Left forelimb (tissue), 1 donor: ENCODE measurements at regions not wholly inside any gene's neighbourhood (a gene's known extent, or its start where the extent isn't known, plus 50 kb on each side); places are given as distances from the start of the nearest gene placed in this dataset.
"Not testable (repeated sequence)": the region's sequence is repeated elsewhere in the genome, so short reads cannot be mapped to it uniquely, and the experiment has no call there.

Source experiments
- DNase-seq: peaks from one replicate; pipeline ENCODE4 v3.0.0-alpha.2; 2018; ENCODE audit warnings: low spot score

DNA sequence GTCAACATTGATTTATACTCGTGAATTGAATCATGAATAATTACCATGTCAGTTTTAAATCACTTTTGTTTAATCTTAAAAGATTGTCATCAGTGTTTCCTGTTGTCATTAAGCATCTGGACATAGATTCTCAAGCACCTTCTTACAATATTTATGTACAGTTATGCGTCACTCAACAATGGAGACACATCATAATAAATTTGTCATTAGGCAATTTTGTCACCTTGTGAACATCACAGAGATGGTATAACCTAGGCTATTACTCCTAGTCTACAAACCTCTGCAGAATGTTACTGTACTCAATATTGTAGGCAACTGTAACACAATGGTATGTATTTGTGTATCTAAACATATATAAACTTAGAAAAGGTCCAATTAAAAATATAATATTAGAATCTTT lies 2130.9 kb upstream of the PCDH20 start:
- DNase-seq, result no peak

DNA sequence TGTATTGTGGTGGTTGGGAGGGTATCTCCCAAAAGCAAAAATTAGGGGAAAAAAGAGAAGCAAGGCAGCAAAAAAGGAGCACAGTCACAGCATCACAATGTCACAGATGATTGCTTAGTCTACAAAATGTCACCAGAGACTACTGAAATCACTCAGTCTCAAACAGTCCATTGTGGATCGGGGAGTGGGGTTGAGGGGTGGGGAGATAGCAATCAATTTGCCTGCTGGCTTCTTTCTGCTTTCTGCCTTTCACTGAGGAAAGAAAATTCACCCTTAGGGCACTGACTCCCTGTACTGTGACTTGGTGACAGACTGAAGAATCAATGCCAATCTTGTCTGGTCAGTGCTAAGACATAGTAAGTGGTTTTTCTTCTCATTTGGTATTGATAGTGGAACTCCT lies 2127.1 kb upstream of the PCDH20 start:
- DNase-seq, result no peak

DNA sequence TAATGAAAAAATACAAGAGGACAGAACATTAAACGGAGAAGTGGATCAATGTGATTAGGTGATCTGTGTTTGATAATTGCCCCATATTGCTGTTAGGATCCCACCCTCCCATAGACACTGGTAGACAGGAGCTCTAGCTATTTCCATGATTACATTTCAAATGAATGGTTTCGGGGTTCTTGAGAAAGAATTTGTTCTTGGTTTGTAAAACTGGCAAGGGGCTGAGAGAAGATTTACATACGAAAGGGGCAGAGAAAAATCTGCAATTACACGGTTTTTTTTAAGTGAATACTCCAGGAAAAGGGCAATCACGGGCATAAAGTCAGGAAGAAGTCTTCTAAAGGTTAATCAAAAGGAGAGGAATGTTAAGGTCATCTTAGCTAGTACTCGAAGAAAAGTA lies 2125.7 kb upstream of the PCDH20 start:
- no peak for DNase-seq

DNA sequence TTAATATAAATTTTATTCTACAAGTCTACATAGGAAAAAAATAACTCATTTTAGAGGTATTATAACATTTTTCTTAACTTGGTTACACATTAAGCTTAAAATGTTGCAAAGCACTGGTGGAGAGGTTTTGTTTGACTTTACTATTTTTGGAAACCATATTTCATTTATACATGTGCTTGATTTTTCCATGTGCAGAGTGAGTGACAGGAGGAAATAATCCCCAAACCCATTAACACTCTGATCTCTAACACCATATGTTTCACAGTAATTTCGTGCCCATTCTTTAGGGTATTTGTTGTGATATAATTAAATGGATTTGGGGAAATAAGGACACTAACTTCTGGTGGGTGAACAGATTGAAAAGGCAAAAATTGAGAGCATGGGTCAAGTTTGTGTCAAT lies 2124.4 kb upstream of the PCDH20 start:
- no peak for DNase-seq

DNA sequence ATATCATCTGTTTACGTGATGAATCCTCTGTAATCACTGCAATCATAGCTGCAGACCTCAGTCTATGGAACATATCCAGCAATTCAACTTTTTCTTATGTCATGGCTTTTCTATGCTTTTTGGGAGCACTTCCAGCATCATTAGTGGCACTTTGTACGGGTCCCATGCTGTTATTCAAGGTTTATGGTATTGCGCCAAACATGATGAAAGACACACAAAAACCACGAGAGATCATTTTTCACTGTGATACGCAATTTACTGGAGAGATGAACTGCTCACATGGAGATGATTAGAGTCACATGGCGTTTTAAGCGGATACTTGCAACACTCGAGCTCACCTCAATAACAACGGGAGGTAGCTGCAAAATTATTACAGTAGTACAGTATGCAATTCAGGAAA lies 2101.7 kb upstream of the PCDH20 start:
- DNase-seq, result no peak

DNA sequence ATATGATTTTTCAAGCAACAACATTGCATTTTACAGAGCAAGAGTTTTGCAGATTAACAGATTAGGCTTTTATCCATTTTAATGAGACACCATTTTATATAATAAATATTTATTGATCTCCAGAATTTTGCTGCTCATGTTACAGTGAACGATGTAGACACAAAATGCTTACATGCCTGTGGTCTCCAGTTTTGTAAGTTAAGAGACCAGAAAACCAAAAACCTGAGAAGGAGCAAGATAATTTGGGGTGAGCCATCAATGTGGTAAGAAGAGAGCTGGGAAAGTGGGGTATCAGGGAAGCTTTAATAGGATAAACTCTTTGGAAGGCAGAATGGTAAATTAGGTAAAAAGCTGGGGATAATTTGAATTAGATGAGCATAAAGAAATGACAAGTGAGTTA lies 2100.5 kb upstream of the PCDH20 start:
- DNase-seq, result no peak

DNA sequence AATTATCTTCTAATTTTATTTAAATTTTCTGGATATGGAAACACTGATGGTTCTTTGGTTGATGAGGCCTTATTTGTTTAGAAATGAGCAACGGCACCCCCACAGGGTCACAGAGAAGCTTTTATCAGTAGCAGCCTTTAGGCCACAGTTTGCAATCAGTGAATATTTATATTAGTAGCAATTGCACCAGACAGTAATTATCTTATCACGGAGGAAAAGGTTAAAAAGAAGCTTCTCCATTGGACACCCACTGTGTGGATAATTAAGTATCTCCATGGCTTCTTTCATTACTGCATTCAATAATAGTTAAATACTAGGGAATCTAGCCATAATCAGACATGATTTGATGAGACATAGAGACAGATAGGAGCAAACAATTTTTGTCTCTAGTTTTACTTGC lies 2099.2 kb upstream of the PCDH20 start:
- no peak for DNase-seq

DNA sequence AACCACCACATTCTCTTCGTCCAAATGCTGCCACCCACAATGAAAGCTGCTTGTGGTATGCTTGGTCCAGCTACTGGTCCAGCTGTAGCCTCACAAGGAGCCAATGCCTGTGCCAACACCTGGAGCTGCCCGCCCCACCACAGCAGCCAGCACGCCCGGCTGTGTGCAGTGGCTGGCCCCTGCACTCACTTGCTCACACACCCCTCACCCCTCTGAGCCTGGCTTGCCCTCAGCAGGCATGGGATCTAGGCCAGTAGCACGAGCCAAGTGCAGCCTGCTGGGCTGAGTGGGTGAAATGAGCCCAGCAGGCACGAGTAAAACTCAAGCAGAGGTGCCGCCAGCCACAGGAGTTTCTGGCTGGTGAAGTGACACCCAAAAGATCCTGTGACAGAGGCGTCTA lies 2096.4 kb upstream of the PCDH20 start:
- no peak for DNase-seq

DNA sequence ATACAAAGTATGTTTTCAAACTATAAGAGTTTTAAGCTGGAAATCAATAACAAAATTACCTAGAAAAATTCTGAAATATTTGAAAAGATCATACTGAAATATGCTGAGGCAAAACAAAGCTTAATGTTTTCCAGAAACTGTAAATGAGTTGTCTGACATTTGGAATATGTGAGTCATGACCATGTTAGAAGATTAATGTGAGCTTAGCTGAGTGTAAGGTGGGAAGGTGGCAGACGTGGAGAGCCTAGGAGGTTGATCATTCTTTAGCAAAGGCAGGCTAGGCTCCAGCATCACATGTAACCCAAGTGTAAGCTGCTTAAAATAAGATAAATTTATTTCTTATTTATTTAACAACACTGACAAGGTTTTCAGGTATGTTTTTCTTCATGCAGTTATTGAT lies 2086.1 kb upstream of the PCDH20 start:
- no peak for DNase-seq

DNA sequence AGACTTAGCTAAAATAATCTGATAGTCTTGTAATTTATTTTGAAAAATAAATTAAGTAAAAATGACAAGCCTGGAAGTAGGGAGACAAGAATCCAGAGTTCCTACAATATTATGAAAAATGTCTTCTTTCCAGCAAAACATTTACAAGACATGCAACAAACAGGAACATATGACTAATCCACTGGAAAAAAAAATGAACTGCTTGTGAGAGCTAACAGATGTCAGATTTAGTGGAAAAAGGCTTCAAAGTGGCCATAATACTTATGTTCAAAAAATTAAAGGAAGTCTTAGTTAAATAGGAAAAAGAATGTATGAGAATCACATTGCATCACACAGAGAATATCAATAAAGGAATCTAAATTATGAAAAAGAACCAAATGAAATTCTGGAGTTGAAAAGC lies 2082.0 kb upstream of the PCDH20 start:
- DNase-seq, result no peak

DNA sequence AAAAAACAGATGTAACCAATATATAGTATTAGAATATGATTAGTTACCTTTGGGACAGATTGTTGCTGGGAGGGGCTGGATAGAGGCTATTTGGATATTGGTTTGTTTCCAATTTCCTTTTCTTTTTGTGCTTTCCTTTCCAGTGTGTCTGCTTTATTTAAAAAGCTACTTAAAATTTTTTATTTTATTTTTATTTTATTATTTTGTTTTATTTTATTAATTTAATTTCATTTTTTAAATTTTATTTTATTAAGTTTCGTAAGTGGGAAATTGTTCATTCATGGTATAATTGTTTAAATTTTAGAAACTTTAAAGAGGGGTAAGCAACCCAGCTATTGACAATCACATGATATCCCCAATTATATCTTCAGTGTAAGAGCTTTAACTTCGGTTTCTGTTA lies 2077.0 kb upstream of the PCDH20 start:
- DNase-seq, result no peak

DNA sequence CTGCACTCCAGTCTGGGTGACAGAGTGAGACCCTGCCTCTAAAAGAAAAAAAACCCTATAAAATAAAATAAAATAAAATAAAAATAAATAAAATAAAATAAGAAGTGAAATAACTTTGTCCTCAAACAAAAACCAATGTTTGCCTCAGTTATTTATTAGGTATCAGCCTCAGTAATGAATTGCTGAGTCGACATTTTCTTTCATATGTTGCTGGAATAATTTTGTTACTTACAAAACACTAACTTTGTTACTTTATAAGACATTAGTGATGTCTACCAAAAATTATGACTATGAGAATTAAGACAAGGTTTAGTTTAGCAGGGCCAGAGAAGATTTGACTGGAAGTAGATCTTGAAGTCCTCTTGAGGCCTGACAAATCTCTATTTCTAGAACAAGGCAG lies 2074.5 kb upstream of the PCDH20 start:
- no peak for DNase-seq

DNA sequence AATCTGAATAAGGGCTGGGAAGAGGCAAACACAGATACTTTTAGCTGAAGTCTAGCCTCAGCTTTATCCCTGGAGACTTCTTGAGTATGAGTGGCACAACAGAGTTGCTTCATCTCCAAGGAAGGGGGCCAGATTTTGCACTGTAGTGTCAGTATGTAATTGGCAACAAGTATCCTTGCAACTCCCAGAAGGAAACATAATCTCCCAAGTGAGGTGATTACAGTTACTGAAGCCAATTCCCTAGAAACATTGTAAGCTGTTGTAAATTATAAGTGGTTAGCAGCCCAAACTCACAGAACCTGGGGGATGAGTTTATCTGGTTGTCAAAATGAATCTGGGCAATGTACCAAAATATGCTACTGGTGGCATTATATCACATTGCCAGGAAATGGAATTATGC lies 2065.7 kb upstream of the PCDH20 start:
- no peak for DNase-seq

DNA sequence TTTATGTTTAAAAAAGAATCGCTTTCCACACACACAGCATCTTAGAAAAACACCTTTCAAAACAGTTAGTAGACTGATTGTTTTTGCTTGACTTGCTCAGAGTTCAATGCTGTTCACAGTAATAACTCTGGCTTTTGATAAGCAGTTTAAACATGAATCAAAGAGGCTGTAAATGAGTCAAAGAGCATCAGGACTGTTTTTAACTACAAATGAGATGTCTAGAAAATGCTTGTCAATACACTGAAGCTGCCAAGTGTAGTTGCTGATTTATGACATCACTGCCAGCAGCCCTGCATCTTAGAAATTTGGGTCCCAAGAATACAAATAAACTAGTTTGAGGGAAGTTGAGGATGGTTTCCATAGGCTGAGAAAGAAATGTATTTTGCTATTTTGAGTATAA lies 2057.1 kb upstream of the PCDH20 start:
- DNase-seq, result no peak

DNA sequence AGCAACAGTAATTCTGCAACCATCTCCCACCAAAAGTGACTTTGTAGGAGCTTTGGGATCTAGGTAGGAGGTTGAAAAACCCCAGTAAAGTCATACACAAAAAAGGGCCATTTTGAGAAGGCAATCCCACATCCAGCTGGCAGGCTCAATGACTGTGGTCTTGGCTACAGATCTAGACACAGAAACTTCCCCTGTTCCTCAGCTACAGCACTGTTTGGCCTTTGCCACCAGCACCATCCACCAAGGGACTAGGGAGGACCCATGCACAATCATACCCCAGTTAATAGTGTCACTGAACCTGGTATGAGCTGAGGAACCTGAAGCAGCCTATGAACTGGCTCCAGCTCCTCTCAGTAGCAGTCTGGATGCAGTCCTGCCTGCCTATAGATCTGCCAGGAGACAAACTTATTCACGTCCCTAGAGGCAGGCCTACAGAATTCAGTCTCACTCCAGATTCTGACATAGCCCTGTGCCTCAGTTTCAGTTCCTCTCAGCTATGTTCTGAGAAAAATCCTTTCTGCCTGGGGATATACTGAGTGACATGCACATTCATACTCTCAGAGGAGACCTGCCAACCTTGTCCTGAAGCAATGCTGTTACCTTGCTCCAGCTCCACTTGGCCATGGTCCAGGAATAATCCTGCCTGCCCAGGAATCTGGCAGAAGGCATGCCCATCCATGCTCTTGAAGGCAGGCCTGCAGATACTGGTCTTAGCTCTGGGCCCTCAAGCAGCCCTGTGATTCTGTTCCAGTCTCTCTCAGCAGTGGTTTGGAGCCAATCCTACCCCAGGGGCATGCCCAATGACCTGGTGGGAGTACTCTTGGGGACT lies 2048.3 kb upstream of the PCDH20 start:
- no peak for DNase-seq

DNA sequence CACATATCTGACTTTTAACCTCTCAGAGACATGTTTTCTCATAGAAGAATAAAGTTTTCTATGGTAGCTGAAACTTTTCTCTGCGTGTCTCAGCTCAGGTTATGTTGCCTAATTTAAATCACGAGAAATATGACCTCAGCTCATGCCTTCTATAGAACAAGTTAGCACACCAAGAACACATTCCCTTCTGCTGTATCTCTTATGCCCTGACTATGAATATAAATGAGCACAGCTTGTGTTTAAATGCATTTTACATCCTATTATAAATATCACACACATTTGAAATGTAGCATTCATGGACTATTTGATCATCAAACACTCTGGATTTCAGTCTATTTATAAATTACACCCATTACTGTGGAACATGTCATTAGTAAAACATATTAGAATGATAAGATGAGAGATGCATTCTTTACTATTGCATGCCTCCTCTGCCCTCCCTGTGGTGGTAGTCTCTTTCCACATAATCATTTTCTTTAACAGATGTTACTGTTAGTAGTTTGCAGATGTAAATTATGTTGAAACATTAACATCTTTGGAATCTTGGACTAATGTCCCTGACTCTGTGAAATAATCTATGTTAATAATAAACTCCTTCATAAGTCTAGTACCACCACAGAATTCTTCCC lies 2044.9 kb upstream of the PCDH20 start:
- DNase-seq, result no peak

DNA sequence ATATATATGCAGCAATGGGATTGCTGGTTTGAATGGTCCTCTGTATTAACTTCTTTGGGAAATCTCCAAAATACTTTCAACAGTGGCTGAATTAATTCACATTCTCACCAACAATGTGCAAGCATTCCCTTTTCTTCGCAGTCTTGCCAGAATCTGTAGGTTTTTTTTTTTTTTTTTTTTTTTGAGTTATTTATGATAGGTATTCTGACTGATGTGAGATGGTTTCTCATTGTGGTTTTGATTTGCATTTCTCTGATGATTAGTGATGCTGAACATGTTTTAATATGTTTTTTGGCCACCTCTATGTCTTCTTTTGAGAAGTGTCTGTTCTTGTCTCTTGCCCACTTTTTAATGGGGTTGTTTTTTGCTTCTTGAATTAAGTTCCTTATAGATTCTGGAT lies 2041.5 kb upstream of the PCDH20 start:
- DNase-seq, result no peak

DNA sequence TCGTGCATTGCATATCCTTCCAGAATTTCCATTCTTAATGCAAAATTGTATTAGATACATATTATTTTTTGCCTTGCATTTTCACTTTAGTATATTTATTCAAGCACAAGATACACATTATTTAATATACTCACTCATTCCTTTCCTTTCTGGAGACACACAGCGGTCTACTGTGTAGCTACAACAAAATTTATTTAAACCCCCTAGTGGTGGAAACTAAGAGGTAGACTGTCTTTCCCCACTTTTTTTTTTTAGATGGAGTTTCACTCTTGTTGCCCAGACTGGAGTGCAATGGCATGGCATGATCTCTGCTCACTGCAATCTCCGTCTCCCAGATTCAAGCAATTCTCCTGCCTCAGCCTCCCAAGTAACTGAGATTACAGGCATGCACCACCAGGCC lies 2040.3 kb upstream of the PCDH20 start:
- DNase-seq, result no peak

DNA sequence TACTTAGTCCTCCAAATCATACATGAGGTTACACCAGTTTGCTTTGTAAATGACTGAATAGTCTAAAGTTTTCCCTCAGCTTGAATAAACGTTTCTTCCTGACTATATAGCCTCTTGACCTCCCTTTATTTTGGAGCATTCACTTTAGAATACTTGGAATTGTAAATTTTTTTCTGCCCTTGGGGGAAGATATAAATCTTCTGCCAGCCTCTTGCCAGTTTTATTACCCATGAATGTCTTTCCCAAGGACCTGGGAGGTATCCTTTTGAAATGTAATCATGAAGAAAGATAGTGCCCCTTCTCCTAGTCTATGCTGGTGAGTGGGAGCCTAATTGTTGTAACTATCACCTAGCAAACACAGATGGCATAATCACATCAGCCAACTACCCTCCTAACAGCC lies 2033.9 kb upstream of the PCDH20 start:
- no peak for DNase-seq

DNA sequence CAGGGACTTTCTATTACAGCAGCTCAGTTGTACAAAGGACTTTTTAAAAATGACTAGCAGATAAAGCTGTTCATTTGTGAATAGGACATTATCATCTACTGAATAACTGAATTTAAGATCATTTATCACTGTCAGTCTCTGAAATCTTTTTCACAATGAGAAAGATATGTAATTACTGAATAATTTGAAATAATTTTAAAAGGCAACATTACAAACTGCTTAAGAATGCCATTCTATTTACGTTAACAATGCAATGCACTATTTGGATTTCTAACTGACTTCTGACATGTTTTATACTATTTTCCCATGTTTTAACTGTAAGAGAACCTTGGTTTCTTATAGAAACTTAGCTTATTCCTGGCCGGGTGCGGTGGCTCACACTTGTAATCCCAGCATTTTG lies 2033.0 kb upstream of the PCDH20 start:
- no peak for DNase-seq

DNA sequence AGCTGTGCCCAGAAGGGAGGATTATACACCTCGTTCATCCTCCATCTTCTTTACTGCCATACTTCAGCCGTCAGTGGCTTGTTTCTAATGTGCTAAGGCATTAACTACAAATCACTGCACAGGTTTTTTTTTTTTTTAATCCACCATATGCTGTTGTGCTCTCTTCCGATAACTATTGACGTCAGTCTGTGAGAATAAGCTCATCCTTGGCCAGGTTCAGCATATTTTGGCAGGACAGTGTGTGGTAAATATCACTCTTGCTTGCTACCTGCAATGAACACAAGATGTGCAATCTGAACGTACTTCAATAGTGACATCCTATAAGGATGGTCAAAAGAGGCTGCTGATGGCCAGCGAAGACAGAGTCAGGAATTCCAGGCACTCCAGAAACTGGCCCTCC lies 2030.7 kb upstream of the PCDH20 start:
- DNase-seq, result no peak

DNA sequence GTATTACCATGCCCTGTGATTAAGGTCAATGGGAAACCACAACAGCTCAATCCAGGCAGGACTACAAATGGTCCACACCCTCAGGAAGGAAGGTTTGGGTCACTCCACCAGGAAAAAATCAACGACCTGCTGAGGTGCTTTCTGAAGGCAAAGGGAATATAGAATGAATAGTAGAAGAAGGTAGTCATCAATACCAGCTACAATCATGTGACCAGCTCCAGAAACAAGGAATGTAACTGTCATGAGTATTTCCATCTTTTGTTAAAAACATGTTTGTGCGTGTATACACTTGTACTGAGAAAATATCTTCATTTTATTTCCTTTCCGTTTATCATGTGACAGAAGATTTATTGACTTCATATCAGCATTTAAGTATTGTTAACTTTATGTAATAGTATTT lies 2028.6 kb upstream of the PCDH20 start:
- not testable (repeated sequence) for DNase-seq

DNA sequence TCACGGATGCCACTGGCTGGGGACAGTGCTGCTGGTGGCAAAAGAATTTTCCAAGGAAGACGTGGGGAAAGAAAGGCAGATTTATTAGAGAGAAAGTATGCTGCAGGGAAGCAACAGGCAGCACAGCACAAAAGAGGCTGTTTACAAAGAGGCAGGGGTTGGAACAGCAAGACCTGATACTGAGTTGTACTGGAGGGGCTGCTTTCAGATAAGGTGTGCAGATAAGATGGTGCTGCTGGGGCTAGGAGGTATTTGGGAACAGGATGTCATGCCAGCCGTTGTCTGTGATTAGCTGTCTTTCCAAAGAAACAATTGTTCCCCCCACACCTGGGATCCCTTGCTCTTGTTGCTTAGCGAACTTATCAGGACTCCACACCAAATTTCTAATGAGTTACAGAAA lies 2023.3 kb upstream of the PCDH20 start:
- DNase-seq, result no peak

DNA sequence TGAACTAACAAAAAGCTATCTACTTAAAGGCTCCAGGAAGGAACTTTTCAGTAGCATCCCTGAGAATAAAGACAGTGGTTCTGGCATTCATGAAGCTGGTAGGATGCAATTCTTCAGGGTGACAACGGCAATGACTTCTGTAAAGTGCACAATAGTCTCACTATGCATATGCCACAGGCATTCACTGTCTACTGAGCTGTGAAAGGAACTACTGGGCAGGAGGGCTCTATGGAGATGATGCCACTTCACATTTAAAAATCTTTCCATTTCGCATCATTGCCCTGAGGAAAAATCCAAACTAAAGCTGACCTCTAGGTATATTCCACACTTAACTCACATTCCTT lies 2020.6 kb upstream of the PCDH20 start:
- no peak for DNase-seq
